Mucosa of descending colon (tissue), 3 donors: ENCODE measurements at regions not wholly inside any gene's neighbourhood (a gene's known extent, or its start where the extent isn't known, plus 50 kb on each side); places are given as distances from the start of the nearest gene placed in this dataset.

ENCODE experiments used
- ATAC-seq: fragments of 200-7000 bp; cut with Tn5 transposase; one replicate; pipeline ENCODE4 v1.9.1; 2020; ENCODE audit warnings: mild to moderate bottlenecking, moderate library complexity
- DNase-seq, 3 donors: peaks; one replicate each; pipeline ENCODE4 v3.0.0-alpha.2; 2020
- H3K36me3 ChIP-seq: fragments of 200-600 bp; one replicate; pipeline ENCODE4 v1.8.0; 2021; ENCODE audit warnings: low read depth, mild to moderate bottlenecking
- H3K4me1 ChIP-seq: fragments of 200-600 bp; one replicate; pipeline ENCODE4 v1.8.0; 2021; ENCODE audit warnings: low read depth, mild to moderate bottlenecking
- H3K4me3 ChIP-seq: fragments of 200-600 bp; one replicate; pipeline ENCODE4 v1.8.0; 2021; ENCODE audit warnings: mild to moderate bottlenecking
- H3K9me3 ChIP-seq: fragments of 200-600 bp; one replicate; pipeline ENCODE4 v1.8.0; 2021; ENCODE audit warnings: mild to moderate bottlenecking
- CTCF ChIP-seq: fragments of 200-600 bp; IDR thresholded peaks from one replicate; pipeline ENCODE4 v1.8.0; 2022; ENCODE audit warnings: antibody characterized with exemption, mild to moderate bottlenecking
- intact Hi-C, 2 donors: fragments of 100-400 bp; cut with DNase I in 1 of 2; cut with micrococcal nuclease in 1 of 2; formaldehyde crosslinking; loops; one replicate each; pipeline versions ENCODE4 v1.11.0 to v1.11.1; 2022; cut with DNase I, micrococcal nuclease
- donor health status: DM: no; HTN: no; CAD: no; lungs with moderate emphysema.
- donor health status: DM: no; HTN: no; CAD: no.
- donor health status: DM: no; HTN: yes; CAD: no.

- TF ChIP-seq CTCF = no peak
- ATAC-seq = no peak
- intact Hi-C loops = no loop called here
- no peaks in the 10 kb centered on the region for H3K4me1 ChIP-seq
- no peaks in the 10 kb centered on the region for H3K36me3 ChIP-seq
- no peak overlapping the region for H3K4me3 ChIP-seq
- H3K9me3 ChIP-seq = peaks cover 39% of the 10 kb centered on the region
- no peak for DNase-seq
Observed at GRCh38 chr18:11272516-11272915, 123.1 kb upstream of the PIEZO2 start.

GRCh38 chr18:11271954-11272353 lies 122.6 kb upstream of the PIEZO2 start:
- intact Hi-C loops = no loop called here
- Histone ChIP-seq H3K36me3 (no peaks in the 10 kb centered on the region), H3K4me1 (no peaks in the 10 kb centered on the region), H3K4me3 (no peak overlapping the region), H3K9me3 (peaks cover 37% of the 10 kb centered on the region)
- no peak for DNase-seq
- ATAC-seq = no peak
- no peak for TF ChIP-seq CTCF

GRCh38 chr18:11269257-11269656 lies 119.9 kb upstream of the PIEZO2 start:
- TF ChIP-seq CTCF = no peak
- Histone ChIP-seq H3K9me3 (peaks cover 32% of the 10 kb centered on the region), H3K4me3 (no peak overlapping the region), H3K36me3 (no peaks in the 10 kb centered on the region), H3K4me1 (no peaks in the 10 kb centered on the region)
- no peak for DNase-seq
- no peak for ATAC-seq
- intact Hi-C loops = no loop called here

GRCh38 chr18:11268741-11269233 lies 119.4 kb upstream of the PIEZO2 start:
- DNase-seq (no peak), ATAC-seq (no peak)
- no peaks in the 10 kb centered on the region for H3K4me1 ChIP-seq
- peaks cover 34% of the 10 kb centered on the region for H3K9me3 ChIP-seq
- no peak overlapping the region for H3K4me3 ChIP-seq
- TF ChIP-seq CTCF = no peak
- intact Hi-C loops = no loop called here
- H3K36me3 ChIP-seq = no peaks in the 10 kb centered on the region

DNA sequence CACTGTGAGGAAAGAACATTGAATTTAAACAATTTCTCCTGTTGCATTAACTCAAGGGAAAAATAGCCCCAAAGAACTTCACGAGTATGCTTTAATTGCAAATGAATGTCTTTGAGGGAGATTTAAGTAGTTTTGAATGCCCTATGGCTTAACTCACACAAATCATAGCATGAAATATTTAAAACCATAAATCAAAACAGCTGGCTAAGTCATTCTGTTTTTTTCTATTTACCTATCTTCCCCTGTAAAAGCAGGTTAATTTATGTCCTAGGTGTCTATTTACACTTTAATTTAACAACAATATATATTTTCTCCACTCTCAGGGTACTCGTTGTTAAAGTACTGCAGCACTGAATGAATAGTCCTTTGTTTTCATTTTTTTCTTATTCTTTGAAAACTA lies 118.8 kb upstream of the PIEZO2 start:
- Histone ChIP-seq H3K4me3 (no peak overlapping the region), H3K9me3 (peaks cover 34% of the 10 kb centered on the region), H3K4me1 (no peaks in the 10 kb centered on the region), H3K36me3 (no peaks in the 10 kb centered on the region)
- TF ChIP-seq CTCF = no peak
- intact Hi-C loops = no loop called here
- DNase-seq = no peak
- no peak for ATAC-seq
